DMS 273 (cell line): ENCODE measurements at regions not wholly inside any gene's neighbourhood (a gene's known extent, or its start where the extent isn't known, plus 50 kb on each side); places are given as distances from the start of the nearest gene placed in this dataset.
A peak's percentile ranks its signal among the peaks of the same experiment; 100 is the strongest.

ENCODE experiments used
- DNase-seq: peaks from one replicate; lab custom pipeline; 2025; ENCODE audit not compliant: unreplicated experiment; lab: John Stamatoyannopoulos, UW

- no peak for DNase-seq
Observed at GRCh38 chr4:161237495-161237894, 926.3 kb downstream of the FSTL5 start.

GRCh38 chr4:161225327-161225726 lies 938.5 kb downstream of the FSTL5 start:
- no peak for DNase-seq

GRCh38 chr4:161222889-161223288 lies 940.9 kb downstream of the FSTL5 start:
- no peak for DNase-seq

GRCh38 chr4:161208564-161208963 lies 955.2 kb downstream of the FSTL5 start:
- DNase-seq = no peak

GRCh38 chr4:161206528-161207080 lies 957.2 kb downstream of the FSTL5 start:
- DNase-seq = no peak

- DNase-seq = no peak
Observed at GRCh38 chr4:161203865-161204264, 959.9 kb downstream of the FSTL5 start.

GRCh38 chr4:161197912-161198311 lies 965.9 kb downstream of the FSTL5 start:
- DNase-seq = no peak

- DNase-seq = no peak
Observed at GRCh38 chr4:161197474-161197873, 966.3 kb downstream of the FSTL5 start.

- peak; percentile 19 for DNase-seq
Observed at GRCh38 chr4:161189286-161190134, 974.3 kb downstream of the FSTL5 start.

GRCh38 chr4:161188578-161188977 lies 975.2 kb downstream of the FSTL5 start:
- no peak for DNase-seq

GRCh38 chr4:161187569-161187968 lies 976.2 kb downstream of the FSTL5 start:
- peak; percentile 2 for DNase-seq

GRCh38 chr4:161186750-161187149 lies 977.0 kb downstream of the FSTL5 start:
- peak; percentile 46 for DNase-seq

GRCh38 chr4:161186012-161186411 lies 977.8 kb downstream of the FSTL5 start:
- peak; percentile 25 for DNase-seq

- DNase-seq = no peak
Observed at GRCh38 chr4:161183729-161184128, 980.1 kb downstream of the FSTL5 start.

- DNase-seq = no peak
Observed at GRCh38 chr4:161182913-161183312, 980.9 kb downstream of the FSTL5 start.

- no peak for DNase-seq
Observed at GRCh38 chr4:161178310-161178709, 985.5 kb downstream of the FSTL5 start.

- DNase-seq = no peak
Observed at GRCh38 chr4:161172396-161173026, 991.3 kb downstream of the FSTL5 start.

GRCh38 chr4:161167539-161167938 lies 996.3 kb downstream of the FSTL5 start:
- DNase-seq = no peak

GRCh38 chr4:161160718-161161117 lies 1003.1 kb downstream of the FSTL5 start:
- DNase-seq = no peak

GRCh38 chr4:161148051-161148450 lies 1015.7 kb downstream of the FSTL5 start:
- DNase-seq = no peak

- DNase-seq = no peak
Observed at GRCh38 chr4:161143375-161143774, 1020.4 kb downstream of the FSTL5 start.

- DNase-seq = no peak
Observed at GRCh38 chr4:161134795-161135194, 1029.0 kb downstream of the FSTL5 start.
